NCI-H2196 (cell line): ENCODE measurements at regions not wholly inside any gene's neighbourhood (a gene's known extent, or its start where the extent isn't known, plus 50 kb on each side); places are given as distances from the start of the nearest gene placed in this dataset.

ENCODE experiments used
- DNase-seq: peaks from one replicate; lab custom pipeline; 2025; ENCODE audit not compliant: unreplicated experiment; lab: John Stamatoyannopoulos, UW

GRCh38 chr10:3551761-3552160 is 233.2 kb downstream of the KLF6 start:
- DNase-seq = no peak

GRCh38 chr10:3549118-3549517 is 235.9 kb downstream of the KLF6 start:
- DNase-seq = no peak

- no peak for DNase-seq
Observed at GRCh38 chr10:3548702-3549101, 236.3 kb downstream of the KLF6 start.

- DNase-seq = no peak
Observed at GRCh38 chr10:3548076-3548475, 236.9 kb downstream of the KLF6 start.

GRCh38 chr10:3544561-3544960 is 240.4 kb downstream of the KLF6 start:
- DNase-seq = no peak

GRCh38 chr10:3542185-3542611 is 242.8 kb downstream of the KLF6 start:
- DNase-seq = no peak

- DNase-seq = no peak
Observed at GRCh38 chr10:3539696-3540383, 245.2 kb downstream of the KLF6 start.

GRCh38 chr10:3538656-3539531 is 246.1 kb downstream of the KLF6 start:
- DNase-seq = peak; percentile 23

- DNase-seq = peak; percentile 23
Observed at GRCh38 chr10:3538291-3538655, 246.7 kb downstream of the KLF6 start.

GRCh38 chr10:3537518-3537917 is 247.5 kb downstream of the KLF6 start:
- no peak for DNase-seq

- DNase-seq = no peak
Observed at GRCh38 chr10:3535001-3535400, 250.0 kb downstream of the KLF6 start.

- no peak for DNase-seq
Observed at GRCh38 chr10:3534433-3534832, 250.6 kb downstream of the KLF6 start.

- DNase-seq = no peak
Observed at GRCh38 chr10:3533296-3533695, 251.7 kb downstream of the KLF6 start.

GRCh38 chr10:3532644-3533043 is 252.4 kb downstream of the KLF6 start:
- DNase-seq = no peak

- DNase-seq = no peak
Observed at GRCh38 chr10:3531670-3532069, 253.3 kb downstream of the KLF6 start.

- no peak for DNase-seq
Observed at GRCh38 chr10:3530783-3531645, 254.0 kb downstream of the KLF6 start.

- DNase-seq = no peak
Observed at GRCh38 chr10:3530346-3530745, 254.7 kb downstream of the KLF6 start.

GRCh38 chr10:3529691-3530090 is 255.3 kb downstream of the KLF6 start:
- no peak for DNase-seq

GRCh38 chr10:3528823-3529403 is 256.1 kb downstream of the KLF6 start:
- no peak for DNase-seq

GRCh38 chr10:3528271-3528670 is 256.7 kb downstream of the KLF6 start:
- DNase-seq = no peak

GRCh38 chr10:3527869-3528268 is 257.1 kb downstream of the KLF6 start:
- DNase-seq = no peak
